ENCODE measurements at regions not wholly inside any gene's neighbourhood (a gene's known extent, or its start where the extent isn't known, plus 50 kb on each side); places are given as distances from the start of the nearest gene placed in this dataset.

GRCh38 chr3:107307205-107307604 lies 70.0 kb upstream of the CCDC54 start:
- no peak overlapping the region for H3K4me3 ChIP-seq (ENCODE audit: low read depth, low read length)
- no peak for TF ChIP-seq CTCF (IDR thresholded peaks at IDR 0.05; ENCODE audit: borderline replicate concordance, insufficient read depth, low read depth, low read length)

GRCh38 chr3:107308716-107309115 lies 68.5 kb upstream of the CCDC54 start:
- no peak for TF ChIP-seq CTCF (IDR thresholded peaks at IDR 0.05; ENCODE audit: borderline replicate concordance, insufficient read depth, low read depth, low read length)
- no peak overlapping the region for H3K4me3 ChIP-seq (ENCODE audit: low read depth, low read length)

GRCh38 chr3:107309312-107309711 lies 67.9 kb upstream of the CCDC54 start:
- no peak overlapping the region for H3K4me3 ChIP-seq (ENCODE audit: low read depth, low read length)
- TF ChIP-seq CTCF (IDR thresholded peaks at IDR 0.05; ENCODE audit: borderline replicate concordance, insufficient read depth, low read depth, low read length), result no peak

- no peak overlapping the region for H3K4me3 ChIP-seq (ENCODE audit: low read depth, low read length)
- no peak for TF ChIP-seq CTCF (IDR thresholded peaks at IDR 0.05; ENCODE audit: borderline replicate concordance, insufficient read depth, low read depth, low read length)
Measured at GRCh38 chr3:107313711-107314110, 63.5 kb upstream of the CCDC54 start.

- no peak overlapping the region for H3K4me3 ChIP-seq (ENCODE audit: low read depth, low read length)
- TF ChIP-seq CTCF (IDR thresholded peaks at IDR 0.05; ENCODE audit: borderline replicate concordance, insufficient read depth, low read depth, low read length), result no peak
Measured at GRCh38 chr3:107315141-107315540, 62.1 kb upstream of the CCDC54 start.

GRCh38 chr3:107323723-107324122 lies 53.5 kb upstream of the CCDC54 start:
- no peak for TF ChIP-seq CTCF (IDR thresholded peaks at IDR 0.05; ENCODE audit: borderline replicate concordance, insufficient read depth, low read depth, low read length)
- no peak overlapping the region for H3K4me3 ChIP-seq (ENCODE audit: low read depth, low read length)

GRCh38 chr3:107325446-107325845 lies 51.8 kb upstream of the CCDC54 start:
- TF ChIP-seq CTCF (IDR thresholded peaks at IDR 0.05; ENCODE audit: borderline replicate concordance, insufficient read depth, low read depth, low read length), result no peak
- H3K4me3 ChIP-seq (ENCODE audit: low read depth, low read length), result no peak overlapping the region
